IPS DF 4.7 (cell line): ENCODE measurements at regions not wholly inside any gene's neighbourhood (a gene's known extent, or its start where the extent isn't known, plus 50 kb on each side); places are given as distances from the start of the nearest gene placed in this dataset.

Source experiments
- DNase-seq: peaks from one replicate; pipeline ENCODE4 v3.0.0-alpha.2; 2013; ENCODE audit warnings: low spot score; ENCODE audit errors: extremely low read depth

GRCh38 chr9:73219985-73220626, 68.4 kb downstream of the ANXA1 start:
- no peak for DNase-seq

GRCh38 chr9:73223594-73223993, 71.9 kb downstream of the ANXA1 start:
- no peak for DNase-seq

DNA sequence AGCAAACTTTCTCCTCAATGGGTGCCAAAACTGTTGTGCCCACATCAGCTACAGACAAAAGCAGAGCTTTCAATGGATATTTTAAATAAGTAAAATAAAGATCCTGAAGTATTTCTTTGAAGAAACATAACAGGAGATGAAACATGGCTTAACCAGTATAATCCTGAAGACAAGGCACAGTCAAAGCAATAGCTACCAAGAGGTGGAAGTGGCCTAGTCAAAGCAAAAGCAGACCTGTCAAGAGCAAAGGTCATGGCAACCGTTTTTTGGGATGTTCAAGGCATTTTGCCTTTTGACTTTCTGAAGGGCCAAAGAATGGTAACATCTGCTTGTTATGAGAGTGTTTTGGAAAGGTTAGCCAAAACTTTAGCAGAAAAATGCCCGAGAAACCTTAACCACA, 77.9 kb downstream of the ANXA1 start:
- DNase-seq = no peak

- no peak for DNase-seq
Measured at GRCh38 chr9:73230251-73230650, 78.6 kb downstream of the ANXA1 start.

- DNase-seq = no peak
Measured at GRCh38 chr9:73231203-73231602, 79.5 kb downstream of the ANXA1 start.

DNA sequence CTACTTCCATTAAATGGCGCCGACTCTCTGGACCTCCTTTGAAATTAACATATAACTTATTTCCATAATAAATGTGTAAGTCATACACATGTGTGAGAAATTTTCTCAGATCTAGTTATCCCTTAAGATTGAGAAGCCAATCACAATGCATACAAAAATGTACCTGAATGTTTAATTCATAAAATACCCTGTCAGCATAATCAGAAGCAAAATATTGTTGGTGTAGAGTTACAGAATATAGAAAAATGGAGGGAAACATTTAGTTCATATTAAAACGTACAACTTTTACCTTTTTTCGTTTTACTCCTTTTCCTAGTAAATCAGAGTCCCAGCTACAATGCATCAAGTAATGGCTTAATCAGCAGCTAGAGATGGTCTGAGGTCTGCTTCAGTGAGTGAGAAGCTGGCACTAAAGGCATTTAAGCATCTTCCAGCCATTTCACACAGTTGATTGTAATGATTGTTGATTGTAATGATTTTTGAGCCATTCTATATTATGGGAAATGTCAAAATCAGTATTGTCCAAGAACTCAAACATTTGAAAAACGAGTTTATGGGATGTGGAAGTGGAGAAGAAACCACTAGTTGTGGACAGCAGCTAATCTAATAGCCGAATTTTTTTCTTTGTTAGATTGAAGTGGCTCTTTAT, 81.8 kb downstream of the ANXA1 start:
- DNase-seq = no peak

DNA sequence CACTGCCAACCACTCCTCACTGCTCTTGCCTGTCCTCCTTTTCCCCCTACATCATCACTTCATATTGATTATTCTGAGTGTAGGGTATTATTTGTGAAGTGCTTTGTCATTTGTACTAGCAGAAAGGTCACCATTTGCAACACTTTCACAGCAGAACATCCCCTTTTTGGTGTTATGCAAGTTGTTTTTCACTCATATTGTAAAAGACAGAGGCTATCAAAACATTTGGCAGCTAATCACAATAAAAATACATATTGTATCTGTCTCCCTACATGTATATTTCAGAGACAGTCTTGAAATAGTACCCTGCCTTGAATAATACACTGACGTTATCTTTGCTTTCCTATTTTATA, 82.3 kb downstream of the ANXA1 start:
- DNase-seq = no peak

DNA sequence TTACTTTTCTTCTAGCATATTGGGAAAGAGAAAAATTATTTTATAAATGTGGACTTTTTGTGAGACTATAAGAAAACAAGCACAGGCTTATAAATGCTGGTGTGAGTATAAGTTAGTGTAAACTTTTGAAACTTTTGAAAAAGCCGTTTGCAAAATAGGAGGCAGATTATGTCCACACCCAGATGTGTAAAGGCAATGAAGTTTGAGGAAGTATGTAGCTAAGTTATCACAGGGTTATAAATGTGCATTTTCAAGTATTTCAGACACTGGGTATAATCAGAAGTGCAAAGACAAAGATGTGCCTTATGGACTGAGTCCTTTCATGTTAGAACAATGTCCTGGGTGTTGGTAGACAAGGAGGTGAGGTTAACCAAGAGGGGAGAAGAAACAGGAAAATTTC, 85.5 kb downstream of the ANXA1 start:
- no peak for DNase-seq

- DNase-seq = no peak
Measured at GRCh38 chr9:73239570-73240265, 88.1 kb downstream of the ANXA1 start.

- DNase-seq = no peak
Measured at GRCh38 chr9:73243078-73243477, 91.4 kb downstream of the ANXA1 start.

DNA sequence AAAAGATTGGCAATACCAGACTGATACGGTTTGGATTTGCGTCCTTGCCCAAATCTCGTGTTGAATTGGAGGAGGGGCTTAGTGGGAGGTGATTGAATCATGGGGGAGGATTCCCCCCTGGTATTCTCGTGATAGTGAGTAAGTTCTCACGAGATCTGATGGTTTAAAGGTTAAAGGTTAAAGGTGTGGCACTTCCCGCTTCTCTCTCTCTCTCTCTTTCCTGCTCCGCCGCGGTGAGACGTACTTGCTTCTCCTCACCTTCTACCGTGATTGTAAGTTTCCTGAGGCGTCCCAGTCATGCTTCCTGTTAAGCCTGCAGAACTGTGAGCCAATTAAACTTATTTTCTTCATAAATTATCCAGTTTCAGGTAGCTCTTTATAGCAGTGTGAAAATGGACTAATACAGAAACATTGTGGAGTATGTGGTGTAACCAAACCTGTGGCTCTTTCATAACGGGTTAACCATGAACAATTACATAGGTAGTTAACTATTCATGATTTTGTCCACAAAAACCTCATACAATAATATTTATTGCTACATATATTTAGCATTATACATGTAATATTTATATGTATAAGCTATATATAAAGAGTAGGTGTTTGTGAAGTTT, 107.5 kb downstream of the ANXA1 start:
- DNase-seq = no peak

- no peak for DNase-seq
Measured at GRCh38 chr9:73260506-73260905, 108.8 kb downstream of the ANXA1 start.

- no peak for DNase-seq
Measured at GRCh38 chr9:73264631-73265030, 113.0 kb downstream of the ANXA1 start.

DNA sequence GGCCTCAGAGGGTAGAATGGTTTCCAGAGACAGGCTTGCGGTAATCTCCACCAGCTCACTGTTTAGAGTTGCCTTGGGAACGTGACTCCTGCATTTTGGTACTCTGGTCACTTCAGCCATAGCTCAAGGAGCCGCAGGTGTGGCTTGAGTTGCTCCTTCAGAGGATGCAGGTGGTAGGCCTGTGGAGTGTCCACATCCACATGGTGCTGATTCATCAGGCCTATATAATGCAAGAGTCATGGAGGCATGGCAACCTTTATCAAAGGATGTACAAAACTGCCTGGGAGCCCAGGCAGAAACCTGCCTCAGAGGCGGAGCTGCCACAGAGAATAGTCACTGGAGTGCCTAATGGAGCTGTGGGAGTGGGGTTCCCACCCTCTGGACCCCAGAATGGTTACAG, 114.2 kb downstream of the ANXA1 start:
- no peak for DNase-seq

- DNase-seq = no peak
Measured at GRCh38 chr9:73269430-73270101, 117.9 kb downstream of the ANXA1 start.

DNA sequence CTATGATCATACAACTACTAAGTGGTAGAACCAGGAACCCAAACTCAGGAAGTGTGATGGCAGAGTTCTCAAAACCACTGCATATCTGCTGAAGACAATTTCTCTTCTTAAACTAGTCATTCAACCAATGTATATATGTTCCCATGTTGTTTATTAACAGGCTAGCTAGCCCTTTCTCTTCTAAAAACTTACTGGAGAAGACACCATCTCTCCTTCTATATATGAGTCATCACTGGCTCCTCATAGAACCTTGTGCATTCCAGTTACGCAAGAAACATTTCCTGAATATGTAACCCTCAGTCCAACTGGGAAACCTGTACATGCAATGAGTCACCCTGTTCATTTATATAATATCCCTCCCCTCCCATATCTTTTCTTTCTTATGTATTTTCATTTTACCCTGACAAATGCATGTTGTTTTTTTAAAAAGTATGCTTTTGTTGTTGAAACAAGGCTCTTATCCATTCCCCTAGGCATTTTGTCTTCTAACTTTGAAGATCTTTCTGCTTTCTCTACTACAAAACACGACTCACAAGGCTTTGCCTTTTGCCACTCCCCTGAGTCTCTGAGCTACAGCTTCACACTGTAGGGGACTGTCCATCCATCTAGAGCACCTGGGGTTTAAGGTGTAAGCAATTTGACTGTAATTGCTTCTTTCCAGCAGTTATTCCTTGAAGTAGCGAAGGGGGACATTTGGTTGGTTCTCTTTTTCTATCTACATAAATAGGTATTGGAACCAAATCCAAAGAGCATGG, 119.5 kb downstream of the ANXA1 start:
- DNase-seq = no peak

DNA sequence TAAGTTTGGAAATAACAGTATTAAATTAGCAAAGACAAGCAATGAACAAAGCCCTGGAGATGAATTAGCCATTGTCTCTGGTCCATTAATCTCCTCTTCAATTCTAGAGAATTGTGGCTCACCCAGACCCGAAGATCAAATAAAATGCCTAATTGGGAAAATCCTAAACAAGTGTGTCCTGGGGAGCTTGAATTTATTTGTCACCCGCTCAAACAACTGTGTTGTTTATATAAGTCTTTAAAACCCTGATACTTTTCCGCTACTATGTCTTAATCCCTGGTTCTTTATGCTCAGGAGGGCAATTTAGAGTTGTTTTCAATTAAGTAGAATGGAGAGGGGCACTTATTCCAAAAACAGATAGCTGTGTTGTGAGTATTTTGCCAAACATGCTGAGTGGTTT, 128.4 kb downstream of the ANXA1 start:
- DNase-seq = no peak

GRCh38 chr9:73284377-73284776, 132.7 kb downstream of the ANXA1 start:
- no peak for DNase-seq

DNA sequence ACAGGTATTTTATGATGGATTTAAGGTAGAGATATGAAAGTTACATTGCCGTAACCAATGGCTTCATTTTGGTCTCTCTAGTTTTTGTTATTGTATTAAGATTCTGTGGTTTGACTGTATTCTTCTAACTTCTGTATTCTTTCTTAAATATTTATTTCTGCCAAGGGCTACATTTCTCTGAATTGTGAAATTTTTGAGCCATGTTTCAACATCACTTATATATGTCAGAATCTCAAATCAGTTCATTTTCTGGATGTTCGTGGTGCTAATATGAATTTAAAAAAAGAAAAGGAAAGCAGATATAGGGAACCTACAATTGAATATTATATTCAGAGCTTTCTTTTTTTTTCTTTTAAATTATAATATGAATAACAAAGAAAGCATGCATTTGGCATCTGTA, 142.7 kb downstream of the ANXA1 start:
- DNase-seq = no peak

DNA sequence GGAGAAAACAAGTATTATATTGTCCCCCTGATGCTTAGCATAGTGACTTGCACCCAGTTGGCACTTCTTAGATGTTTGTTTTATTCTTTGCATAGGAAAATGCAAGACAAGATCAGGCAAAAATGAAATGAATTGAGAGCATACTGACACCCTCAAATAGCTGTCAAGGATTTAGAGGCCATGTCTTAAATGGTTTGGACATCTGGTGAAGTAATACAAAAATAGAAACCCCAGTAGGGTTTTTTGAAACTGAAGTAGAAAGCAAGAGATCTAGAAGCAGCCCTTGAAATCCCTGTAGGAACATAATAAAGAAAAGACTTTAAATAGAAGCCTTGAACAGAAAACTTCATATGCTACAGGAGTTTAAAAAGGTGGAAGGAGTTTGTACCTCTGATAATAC, 174.3 kb downstream of the ANXA1 start:
- no peak for DNase-seq

DNA sequence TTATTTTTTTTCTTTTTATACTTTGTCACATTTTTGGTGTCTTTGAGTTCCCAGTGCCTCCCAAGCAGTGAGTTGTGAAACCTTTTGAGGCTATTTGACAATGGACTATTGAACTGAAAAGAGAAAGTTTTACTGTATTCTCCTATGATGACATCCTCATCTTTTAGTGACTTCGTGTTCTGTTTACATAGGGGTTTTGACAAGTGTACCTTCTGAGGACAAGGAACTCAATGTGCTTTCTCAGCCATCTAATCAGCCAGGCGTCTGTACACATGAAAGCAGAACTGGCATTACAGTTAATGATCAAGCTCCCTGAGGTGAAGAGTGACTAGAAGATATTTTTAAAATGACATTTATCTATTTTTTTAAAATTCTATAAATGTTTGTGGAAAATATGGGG, 175.5 kb downstream of the ANXA1 start:
- no peak for DNase-seq
